ENCODE measurements at regions not wholly inside any gene's neighbourhood (a gene's known extent, or its start where the extent isn't known, plus 50 kb on each side); places are given as distances from the start of the nearest gene placed in this dataset.

DNA sequence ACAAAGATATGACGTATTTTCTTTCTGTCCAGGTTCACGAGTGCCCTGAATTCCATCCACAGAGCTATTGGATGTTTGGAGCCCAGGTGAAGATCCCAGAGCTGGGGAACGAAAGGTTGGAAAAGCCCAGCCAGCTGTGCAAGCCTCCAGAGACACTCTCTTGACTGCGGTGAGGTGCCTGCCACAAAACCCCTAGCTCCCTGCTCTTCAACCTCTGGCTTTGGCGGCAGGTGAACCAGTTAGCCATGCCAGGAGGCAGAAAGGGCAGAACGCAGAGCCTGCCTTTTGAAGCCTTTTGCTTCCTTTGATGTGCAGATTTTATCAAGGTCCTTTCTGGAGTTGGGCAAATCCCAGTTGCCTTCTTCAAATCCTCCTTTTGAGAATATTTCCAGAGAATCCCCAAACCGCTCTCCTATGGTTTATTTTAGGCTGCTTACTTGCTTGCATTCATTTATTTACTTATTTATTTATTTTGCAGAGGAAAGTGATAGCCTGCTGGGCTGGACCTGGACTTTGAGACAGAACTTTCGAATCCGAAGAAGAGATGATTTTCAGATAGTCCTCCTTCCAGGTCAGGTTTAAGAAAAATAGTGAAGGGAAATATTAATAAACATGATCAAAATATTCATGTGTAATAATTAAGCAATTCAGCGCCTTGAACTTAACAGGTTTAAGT is 411.2 kb upstream of the TBX3 start:
- Histone ChIP-seq H3K27me3 (no peaks in the 10 kb centered on the region), H4K20me1 (no peaks in the 10 kb centered on the region), H3K36me3 (no peaks in the 10 kb centered on the region), H3K4me1 (no peaks in the 10 kb centered on the region), H3K9ac (no peak overlapping the region), H3K4me3 (no peak overlapping the region), H3K9me3 (replicated peaks in 1 of 11) (peaks cover 0 to 15% (median 0%) of the 10 kb centered on the region in 11 experiments; a peak in 2 of 22 replicates), H3K4me2 (no peak overlapping the region), H3K27ac (no peak overlapping the region)
- TF ChIP-seq Cebpa-rat (IDR thresholded peaks at IDR 0.05) = no peak

DNA sequence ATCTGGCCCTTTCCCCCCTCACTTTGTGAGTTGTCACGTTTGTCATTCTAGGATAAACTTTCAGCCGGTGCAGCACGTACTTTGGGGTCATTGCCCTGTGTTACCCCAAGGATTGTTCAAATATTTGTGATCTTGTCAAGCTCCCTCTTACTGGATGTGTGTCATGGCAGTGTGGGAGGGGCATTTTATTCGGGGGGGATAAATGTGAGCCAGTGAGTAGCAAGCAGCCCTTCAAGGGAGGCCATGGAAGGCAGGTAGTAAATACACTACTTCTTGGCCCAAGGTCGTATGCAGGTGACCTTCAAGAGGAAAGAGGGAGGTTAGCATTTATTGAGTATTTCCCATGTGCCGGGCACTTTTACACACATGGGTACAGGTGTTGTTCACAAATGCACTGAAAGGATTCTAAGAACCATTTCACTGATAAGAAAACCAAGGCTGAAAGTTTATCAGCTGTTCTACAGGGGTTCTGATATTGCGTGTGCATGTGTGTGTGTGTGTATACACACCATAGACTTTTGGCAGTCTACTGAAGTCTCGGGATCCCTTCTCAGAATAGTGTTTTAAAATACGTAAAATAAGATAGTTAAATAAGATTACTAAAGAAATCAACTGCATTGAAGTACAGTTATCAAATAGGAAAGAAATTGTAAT is 410.3 kb upstream of the TBX3 start:
- H3K27me3 ChIP-seq = no peaks in the 10 kb centered on the region
- no peak overlapping the region for H3K27ac ChIP-seq
- no peaks in the 10 kb centered on the region for H4K20me1 ChIP-seq
- H3K36me3 ChIP-seq = no peaks in the 10 kb centered on the region
- no peak overlapping the region for H3K4me2 ChIP-seq
- H3K4me1 ChIP-seq = no peaks in the 10 kb centered on the region
- TF ChIP-seq Cebpa-rat (IDR thresholded peaks at IDR 0.05) = no peak
- H3K9ac ChIP-seq = no peak overlapping the region
- H3K9me3 ChIP-seq (replicated peaks in 1 of 11) = peaks cover 0 to 15% (median 0%) of the 10 kb centered on the region in 11 experiments; a peak in 2 of 22 replicates
- H3K4me3 ChIP-seq = no peak overlapping the region

DNA sequence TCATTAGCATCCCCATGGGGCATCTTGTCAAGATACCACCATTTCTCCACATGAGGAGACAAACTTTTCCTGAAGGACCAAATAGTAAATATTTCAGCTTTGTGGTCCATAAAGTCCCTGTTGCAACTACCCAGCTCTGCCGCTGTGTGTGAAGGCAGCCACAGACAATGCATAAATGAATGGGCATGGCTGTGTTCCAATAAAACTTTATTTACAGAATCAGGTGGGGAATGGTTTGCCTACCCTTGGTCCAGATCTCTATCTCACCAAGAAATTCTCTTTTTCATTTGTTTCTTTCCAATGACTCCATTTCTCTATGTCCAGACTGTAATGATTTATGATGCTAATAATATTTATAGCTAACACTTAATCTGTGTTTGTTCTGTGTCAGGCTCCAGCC is 409.3 kb upstream of the TBX3 start:
- TF ChIP-seq Cebpa-rat (IDR thresholded peaks at IDR 0.05) = no peak
- H3K9me3 ChIP-seq (replicated peaks in 1 of 11) = peaks cover 0 to 15% (median 0%) of the 10 kb centered on the region in 11 experiments; a peak in 2 of 22 replicates

DNA sequence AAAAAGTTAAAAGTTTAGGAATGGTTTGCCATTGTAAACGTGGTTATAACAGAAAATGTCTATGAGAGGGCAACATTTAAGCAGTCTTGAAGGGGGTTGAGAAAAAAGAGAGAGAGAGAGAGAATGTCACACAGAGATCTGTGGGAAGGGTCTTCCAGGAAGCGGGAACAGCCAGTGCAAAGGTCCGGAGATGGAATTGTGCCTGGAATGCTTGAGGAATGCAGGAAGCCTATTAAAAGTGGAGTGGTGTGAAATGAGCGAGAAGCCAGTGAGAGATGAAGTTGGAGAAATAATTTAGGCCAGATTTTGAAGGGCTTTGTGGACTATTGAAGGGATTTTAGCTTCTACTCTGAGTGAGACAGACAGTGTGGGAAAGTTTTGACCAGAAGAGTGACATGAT is 406.8 kb upstream of the TBX3 start:
- H4K20me1 ChIP-seq = no peaks in the 10 kb centered on the region
- no peak overlapping the region for H3K4me2 ChIP-seq
- no peaks in the 10 kb centered on the region for H3K27me3 ChIP-seq
- no peak for TF ChIP-seq Cebpa-rat (IDR thresholded peaks at IDR 0.05)
- H3K9me3 ChIP-seq (replicated peaks in 1 of 11) = peaks cover 0 to 15% (median 0%) of the 10 kb centered on the region in 11 experiments; a peak in 2 of 22 replicates
- no peaks in the 10 kb centered on the region for H3K4me1 ChIP-seq
- no peaks in the 10 kb centered on the region for H3K36me3 ChIP-seq
- H3K27ac ChIP-seq = no peak overlapping the region
- H3K4me3 ChIP-seq = no peak overlapping the region
- H3K9ac ChIP-seq = no peak overlapping the region

More for the DNA sequence above, 409.3 kb upstream of the TBX3 start:
- no peak overlapping the region for H3K4me2 ChIP-seq
- H3K36me3 ChIP-seq = no peaks in the 10 kb centered on the region
- H4K20me1 ChIP-seq = no peaks in the 10 kb centered on the region
- no peaks in the 10 kb centered on the region for H3K4me1 ChIP-seq
- H3K27ac ChIP-seq = no peak overlapping the region
- H3K27me3 ChIP-seq = no peaks in the 10 kb centered on the region
- H3K4me3 ChIP-seq = no peak overlapping the region
- H3K9ac ChIP-seq = no peak overlapping the region

DNA sequence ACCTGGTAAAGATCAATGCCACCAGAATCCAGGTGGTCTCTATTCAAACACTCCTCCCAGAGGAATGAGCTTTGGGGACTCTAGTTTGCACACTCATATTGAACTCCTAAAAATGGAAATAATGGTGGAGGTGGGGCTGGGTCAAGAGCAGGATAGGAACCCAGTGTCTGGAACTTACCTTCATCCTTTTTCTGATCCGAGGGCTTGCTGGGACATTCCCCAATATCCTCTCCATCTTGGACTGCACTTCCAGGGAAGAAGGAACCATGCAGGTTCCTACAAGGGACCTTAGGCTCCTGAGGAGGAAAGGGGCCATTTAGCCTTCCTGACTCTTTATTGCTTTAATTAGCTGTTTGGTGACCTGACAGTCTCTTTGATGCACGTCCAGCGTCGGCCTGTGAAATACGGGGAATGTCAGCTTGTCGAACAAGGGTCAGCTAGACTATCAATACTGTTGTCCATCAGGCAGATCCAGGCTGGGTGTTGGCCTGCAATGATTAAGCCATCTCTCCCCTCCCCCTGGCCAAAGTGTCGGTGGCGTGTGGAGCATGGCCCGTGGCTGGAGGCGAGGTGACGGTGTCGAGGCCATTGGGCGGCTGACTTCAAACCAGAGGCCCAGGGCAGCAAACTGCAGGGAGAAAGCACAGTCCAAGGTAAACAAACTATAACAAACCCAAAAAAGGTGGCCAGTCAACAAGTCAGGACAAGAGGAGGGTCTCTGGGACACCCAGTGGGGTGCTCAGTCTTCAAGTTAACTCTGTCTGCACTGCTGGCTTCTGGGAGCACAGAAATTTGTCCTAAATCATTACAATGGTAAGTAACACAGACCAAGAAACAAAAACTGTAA is 405.2 kb upstream of the TBX3 start:
- no peaks in the 10 kb centered on the region for H3K27me3 ChIP-seq
- H3K36me3 ChIP-seq = no peaks in the 10 kb centered on the region
- H3K4me3 ChIP-seq = no peak overlapping the region
- H3K4me2 ChIP-seq = no peak overlapping the region
- TF ChIP-seq Cebpa-rat (IDR thresholded peaks at IDR 0.05) = no peak
- H3K4me1 ChIP-seq = no peaks in the 10 kb centered on the region
- H3K27ac ChIP-seq = no peak overlapping the region
- peaks cover 0 to 15% (median 0%) of the 10 kb centered on the region in 11 experiments; a peak in 2 of 22 replicates for H3K9me3 ChIP-seq (replicated peaks in 1 of 11)
- H3K9ac ChIP-seq = no peak overlapping the region
- no peaks in the 10 kb centered on the region for H4K20me1 ChIP-seq

DNA sequence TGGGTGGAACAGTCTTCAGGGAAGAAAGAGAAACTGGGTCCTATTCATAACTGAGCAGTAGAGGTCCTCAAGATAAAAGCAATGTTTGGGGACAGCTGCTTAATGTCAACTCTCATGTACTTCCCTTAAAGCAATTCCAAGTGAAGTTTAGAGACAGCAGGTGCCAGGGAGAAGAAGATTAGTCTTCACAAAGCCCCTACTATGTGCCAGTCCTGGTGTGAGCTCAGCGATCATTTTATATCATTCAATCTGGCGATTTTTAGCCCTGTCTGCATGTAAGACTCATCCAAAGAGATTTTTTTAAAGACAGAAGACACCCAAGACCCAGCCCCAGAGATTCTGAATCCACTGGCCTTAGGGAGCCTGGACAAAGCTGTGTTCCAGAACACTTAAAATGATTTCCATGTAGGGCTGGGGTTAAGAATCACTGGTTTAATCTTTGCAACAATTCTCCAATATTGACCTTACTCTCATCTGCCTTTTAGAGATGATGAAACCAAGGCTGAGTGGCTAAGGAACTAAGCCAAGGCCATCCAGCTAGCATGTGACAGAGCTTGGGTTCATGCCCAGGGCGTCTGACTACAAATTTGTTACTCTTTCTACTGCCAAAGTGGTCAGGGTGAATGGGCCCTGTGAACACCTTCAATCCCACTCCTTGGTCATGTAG is 404.5 kb upstream of the TBX3 start:
- Histone ChIP-seq H3K9ac (no peak overlapping the region), H3K4me1 (no peaks in the 10 kb centered on the region), H3K27me3 (no peaks in the 10 kb centered on the region), H4K20me1 (no peaks in the 10 kb centered on the region), H3K36me3 (no peaks in the 10 kb centered on the region), H3K4me3 (no peak overlapping the region), H3K9me3 (replicated peaks in 1 of 11) (peaks cover 0 to 15% (median 0%) of the 10 kb centered on the region in 11 experiments; a peak in 2 of 22 replicates), H3K4me2 (no peak overlapping the region), H3K27ac (no peak overlapping the region)
- TF ChIP-seq Cebpa-rat (IDR thresholded peaks at IDR 0.05) = no peak

DNA sequence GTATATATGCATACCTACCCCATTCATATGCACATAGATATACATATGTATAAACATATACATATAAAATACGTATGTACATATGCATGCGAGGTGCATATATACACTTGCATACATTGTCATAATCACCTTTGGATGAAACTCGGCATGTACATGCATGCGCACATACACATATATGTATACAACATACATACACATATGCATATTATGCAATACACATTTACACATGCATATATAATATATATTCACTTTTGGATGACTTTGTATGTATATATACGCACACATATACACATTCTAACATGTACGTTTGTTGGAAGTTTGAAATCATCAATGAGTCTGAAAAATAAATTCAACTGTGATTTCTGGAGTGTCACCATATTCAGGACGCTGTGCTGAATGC is 401.6 kb upstream of the TBX3 start:
- peaks cover 0 to 6% (median 0%) of the 10 kb centered on the region in 10 experiments; a peak in 1 of 20 replicates for H3K4me1 ChIP-seq
- no peaks in the 10 kb centered on the region for H3K36me3 ChIP-seq
- no peak overlapping the region for H3K4me3 ChIP-seq
- H4K20me1 ChIP-seq = no peaks in the 10 kb centered on the region
- H3K9me3 ChIP-seq (replicated peaks in 1 of 11) = no peaks in the 10 kb centered on the region
- no peak for TF ChIP-seq Cebpa-rat (IDR thresholded peaks at IDR 0.05)
- H3K9ac ChIP-seq = no peak overlapping the region
- no peak overlapping the region for H3K4me2 ChIP-seq
- H3K27me3 ChIP-seq = no peaks in the 10 kb centered on the region
- no peak overlapping the region for H3K27ac ChIP-seq

DNA sequence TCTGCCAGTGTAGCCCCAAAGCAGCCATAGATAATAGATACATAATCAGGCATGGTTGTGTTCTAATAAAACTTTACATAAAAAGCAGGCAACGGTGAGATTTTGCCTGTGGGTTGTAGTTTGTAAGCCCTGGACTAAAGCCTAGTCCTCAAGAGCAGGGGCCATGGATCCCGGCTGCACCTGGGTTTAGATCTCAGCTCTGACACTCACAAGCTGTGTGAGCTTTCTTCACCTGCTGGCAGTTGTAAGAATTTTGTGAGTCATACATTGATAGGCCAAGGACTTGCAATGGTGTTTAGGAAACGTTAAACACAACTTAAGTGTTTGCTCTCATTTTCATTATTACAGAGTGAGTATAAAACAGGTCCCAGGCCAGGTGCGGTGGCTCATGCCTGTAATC is 395.8 kb upstream of the TBX3 start:
- peaks cover 0 to 6% (median 0%) of the 10 kb centered on the region in 10 experiments; a peak in 1 of 20 replicates for H3K4me1 ChIP-seq
- H3K9me3 ChIP-seq (replicated peaks in 1 of 11) = no peaks in the 10 kb centered on the region
- no peak overlapping the region for H3K27ac ChIP-seq
- H3K4me3 ChIP-seq = no peak overlapping the region
- H3K36me3 ChIP-seq = no peaks in the 10 kb centered on the region
- no peak overlapping the region for H3K4me2 ChIP-seq
- no peaks in the 10 kb centered on the region for H4K20me1 ChIP-seq
- no peak for TF ChIP-seq Cebpa-rat (IDR thresholded peaks at IDR 0.05)
- H3K27me3 ChIP-seq = no peaks in the 10 kb centered on the region
- H3K9ac ChIP-seq = no peak overlapping the region

DNA sequence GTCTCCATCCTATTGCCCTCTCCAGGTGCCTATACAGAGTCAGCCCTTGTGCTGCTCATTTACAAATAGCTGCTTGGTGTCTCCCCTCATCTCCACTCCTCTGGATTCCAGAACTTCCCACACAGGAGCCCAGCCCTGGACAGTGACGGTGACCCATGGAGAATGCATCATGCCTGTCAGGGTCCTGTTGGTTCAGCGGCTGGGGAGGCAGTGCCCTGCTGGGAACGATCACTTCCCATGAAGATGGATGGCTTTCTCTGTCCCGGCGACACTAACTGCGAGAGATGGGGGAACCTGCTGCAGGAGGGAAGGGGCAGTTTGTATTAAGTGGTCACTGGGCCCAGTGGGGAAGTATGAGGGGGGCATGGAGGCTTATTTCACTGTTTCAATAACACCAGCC is 395.0 kb upstream of the TBX3 start:
- no peak for TF ChIP-seq Cebpa-rat (IDR thresholded peaks at IDR 0.05)
- no peak overlapping the region for H3K4me3 ChIP-seq
- no peaks in the 10 kb centered on the region for H3K27me3 ChIP-seq
- no peak overlapping the region for H3K4me2 ChIP-seq
- no peaks in the 10 kb centered on the region for H3K36me3 ChIP-seq
- no peaks in the 10 kb centered on the region for H3K9me3 ChIP-seq (replicated peaks in 1 of 11)
- no peak overlapping the region for H3K9ac ChIP-seq
- peaks cover 0 to 6% (median 0%) of the 10 kb centered on the region in 10 experiments; a peak in 1 of 20 replicates for H3K4me1 ChIP-seq
- no peaks in the 10 kb centered on the region for H4K20me1 ChIP-seq
- no peak overlapping the region for H3K27ac ChIP-seq

All from BLaER1 treated with 17β-estradiol and CSF1 and Interleukin-3, amounts not matched to agents 10 nM and 100 nM (cell line).